ENCODE measurements at regions not wholly inside any gene's neighbourhood (a gene's known extent, or its start where the extent isn't known, plus 50 kb on each side); places are given as distances from the start of the nearest gene placed in this dataset.

- TF ChIP-seq CTCF (IDR thresholded peaks at IDR 0.05) (no peak), EZH2 (IDR thresholded peaks at IDR 0.05) (no peak), EZH2phosphoT487 (IDR thresholded peaks at IDR 0.05) (no peak)
These were observed 119.1 kb downstream of the FAM43A start for GRCh38 chr3:194804796-194805195.
